ENCODE measurements at regions not wholly inside any gene's neighbourhood (a gene's known extent, or its start where the extent isn't known, plus 50 kb on each side); places are given as distances from the start of the nearest gene placed in this dataset.
A peak's percentile ranks its signal among the peaks of the same experiment; 100 is the strongest.

GRCh38 chr4:123807866-123808265, 411.3 kb downstream of the SPRY1 start:
- no peaks in the 10 kb centered on the region for H3K9me3 ChIP-seq (ENCODE audit: severe bottlenecking)

GRCh38 chr4:123809864-123810263, 413.3 kb downstream of the SPRY1 start:
- Histone ChIP-seq H3K9me3 (ENCODE audit: severe bottlenecking) (no peaks in the 10 kb centered on the region), H3K36me3 (no peaks in the 10 kb centered on the region), H3K27me3 (ENCODE audit: insufficient read depth, low read depth, severe bottlenecking) (no peaks in the 10 kb centered on the region), H3K27ac (no peak overlapping the region), H3K4me3 (ENCODE audit: low read depth, low read length) (no peak overlapping the region)
- TF ChIP-seq CTCF (IDR thresholded peaks at IDR 0.05; ENCODE audit: low read depth, low read length) = no peak
- no peak for DNase-seq

More at GRCh38 chr4:123807866-123808265, 411.3 kb downstream of the SPRY1 start:
- no peak for DNase-seq
- Histone ChIP-seq H3K4me3 (ENCODE audit: low read depth, low read length) (no peak overlapping the region), H3K27ac (no peak overlapping the region), H3K27me3 (ENCODE audit: insufficient read depth, low read depth, severe bottlenecking) (no peaks in the 10 kb centered on the region), H3K36me3 (no peaks in the 10 kb centered on the region)
- no peak for TF ChIP-seq CTCF (IDR thresholded peaks at IDR 0.05; ENCODE audit: low read depth, low read length)

GRCh38 chr4:123812066-123812390, 415.4 kb downstream of the SPRY1 start:
- Histone ChIP-seq H3K27ac (no peak overlapping the region), H3K27me3 (ENCODE audit: insufficient read depth, low read depth, severe bottlenecking) (no peaks in the 10 kb centered on the region), H3K9me3 (ENCODE audit: severe bottlenecking) (no peaks in the 10 kb centered on the region), H3K4me3 (ENCODE audit: low read depth, low read length) (no peak overlapping the region), H3K36me3 (no peaks in the 10 kb centered on the region)
- DNase-seq = no peak
- TF ChIP-seq CTCF (IDR thresholded peaks at IDR 0.05; ENCODE audit: low read depth, low read length) = no peak

- H3K36me3 ChIP-seq = no peaks in the 10 kb centered on the region
- no peak overlapping the region for H3K4me3 ChIP-seq (ENCODE audit: low read depth, low read length)
- H3K27ac ChIP-seq = peak overlapping the region; percentile 21; the same call in 1 of the 2 replicates
- H3K9me3 ChIP-seq (ENCODE audit: severe bottlenecking) = no peaks in the 10 kb centered on the region
- H3K27me3 ChIP-seq (ENCODE audit: insufficient read depth, low read depth, severe bottlenecking) = no peaks in the 10 kb centered on the region
- DNase-seq = no peak
- no peak for TF ChIP-seq CTCF (IDR thresholded peaks at IDR 0.05; ENCODE audit: low read depth, low read length)
Measured at GRCh38 chr4:123813901-123814300, 417.3 kb downstream of the SPRY1 start.

- H3K4me3 ChIP-seq (ENCODE audit: low read depth, low read length) = no peak overlapping the region
- TF ChIP-seq CTCF (IDR thresholded peaks at IDR 0.05; ENCODE audit: low read depth, low read length) = no peak
- H3K27me3 ChIP-seq (ENCODE audit: insufficient read depth, low read depth, severe bottlenecking) = no peaks in the 10 kb centered on the region
- H3K9me3 ChIP-seq (ENCODE audit: severe bottlenecking) = no peaks in the 10 kb centered on the region
- no peaks in the 10 kb centered on the region for H3K36me3 ChIP-seq
- no peak overlapping the region for H3K27ac ChIP-seq
- no peak for DNase-seq
Measured at GRCh38 chr4:123816462-123816861, 419.9 kb downstream of the SPRY1 start.

GRCh38 chr4:123817025-123817688, 420.6 kb downstream of the SPRY1 start:
- no peak for DNase-seq
- no peaks in the 10 kb centered on the region for H3K27me3 ChIP-seq (ENCODE audit: insufficient read depth, low read depth, severe bottlenecking)
- H3K27ac ChIP-seq = no peak overlapping the region
- H3K36me3 ChIP-seq = no peaks in the 10 kb centered on the region
- no peak overlapping the region for H3K4me3 ChIP-seq (ENCODE audit: low read depth, low read length)
- H3K9me3 ChIP-seq (ENCODE audit: severe bottlenecking) = no peaks in the 10 kb centered on the region
- TF ChIP-seq CTCF (IDR thresholded peaks at IDR 0.05; ENCODE audit: low read depth, low read length) = no peak
